GM21526 (cell line): ENCODE measurements at regions not wholly inside any gene's neighbourhood (a gene's known extent, or its start where the extent isn't known, plus 50 kb on each side); places are given as distances from the start of the nearest gene placed in this dataset.

Experiments
- ATAC-seq: cut with Tn5 transposase; IDR thresholded peaks from one replicate; pipeline ENCODE4 v1.9.1; 2021; ENCODE audit warnings: moderate library complexity; ENCODE audit not compliant: unreplicated experiment, low FRiP score

- no peak for ATAC-seq
These were observed 694.1 kb upstream of the C9orf72 start for GRCh38 chr9:28267351-28267750.

DNA sequence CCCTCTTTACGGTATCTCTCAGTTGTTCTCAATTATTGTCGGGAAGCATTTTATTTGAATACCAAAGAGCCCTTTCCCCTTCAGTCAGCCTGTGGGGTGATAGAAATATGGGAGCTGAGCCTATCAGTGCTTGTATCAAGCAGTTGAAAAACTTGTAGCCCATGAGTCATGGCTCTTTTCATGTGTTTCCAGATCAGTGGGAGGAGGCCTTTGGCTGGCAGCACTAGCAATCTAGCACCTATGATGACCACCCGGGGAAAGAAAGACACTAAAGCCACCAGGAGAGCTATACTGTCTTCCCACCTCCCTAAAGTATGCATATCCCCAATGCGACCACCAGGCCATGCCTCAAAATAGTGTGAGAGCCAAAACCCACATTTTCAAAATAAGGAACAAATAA, 696.9 kb upstream of the C9orf72 start:
- no peak for ATAC-seq

GRCh38 chr9:28272127-28272526, 698.8 kb upstream of the C9orf72 start:
- no peak for ATAC-seq

GRCh38 chr9:28287455-28287854, 714.2 kb upstream of the C9orf72 start:
- no peak for ATAC-seq

DNA sequence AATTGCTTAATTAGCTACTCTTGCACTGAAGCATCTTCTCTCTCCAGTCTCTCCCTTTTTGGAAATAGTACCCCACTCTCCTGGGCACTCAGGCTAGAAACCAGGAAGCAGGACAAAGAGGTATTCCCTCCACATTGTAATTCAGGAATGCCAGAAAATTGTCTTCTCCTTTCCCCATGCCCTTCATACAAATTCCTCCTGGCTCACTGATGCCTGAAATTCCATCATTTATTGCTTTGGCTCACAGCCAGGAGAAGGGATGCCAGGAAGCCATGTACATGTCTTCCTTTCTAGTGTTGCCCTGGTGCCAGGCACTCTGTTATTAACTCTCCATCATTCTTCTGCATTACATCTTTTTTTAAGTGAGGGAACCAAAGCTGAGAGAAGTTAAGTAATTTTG, 716.5 kb upstream of the C9orf72 start:
- no peak for ATAC-seq

- no peak for ATAC-seq
These were observed 720.2 kb upstream of the C9orf72 start for GRCh38 chr9:28293369-28294090.

- no peak for ATAC-seq
These were observed 728.0 kb upstream of the C9orf72 start for GRCh38 chr9:28301281-28301680.

- ATAC-seq = no peak
These were observed 744.5 kb upstream of the C9orf72 start for GRCh38 chr9:28317745-28318144.

- no peak for ATAC-seq
These were observed 745.2 kb upstream of the C9orf72 start for GRCh38 chr9:28318515-28318914.

- no peak for ATAC-seq
These were observed 746.7 kb upstream of the C9orf72 start for GRCh38 chr9:28319981-28320380.

DNA sequence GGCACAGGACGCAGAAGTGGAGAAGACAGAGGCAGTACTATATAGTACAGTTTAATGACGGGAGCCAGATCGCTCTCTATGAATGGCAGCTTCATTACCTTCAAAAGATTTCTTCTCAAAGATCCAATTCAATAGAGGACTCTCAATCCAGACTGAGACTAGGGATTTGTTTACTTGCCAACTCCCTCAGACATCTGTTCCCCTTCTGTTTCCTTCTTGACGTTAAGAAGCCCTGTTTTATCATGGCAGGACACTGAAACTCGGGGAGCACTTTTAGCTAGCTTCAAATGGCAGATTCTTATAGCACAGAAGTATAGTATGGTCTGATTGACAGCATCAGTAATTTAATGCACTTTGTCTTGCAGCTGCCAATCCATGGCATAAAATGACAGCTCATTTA, 747.3 kb upstream of the C9orf72 start:
- ATAC-seq = no peak

DNA sequence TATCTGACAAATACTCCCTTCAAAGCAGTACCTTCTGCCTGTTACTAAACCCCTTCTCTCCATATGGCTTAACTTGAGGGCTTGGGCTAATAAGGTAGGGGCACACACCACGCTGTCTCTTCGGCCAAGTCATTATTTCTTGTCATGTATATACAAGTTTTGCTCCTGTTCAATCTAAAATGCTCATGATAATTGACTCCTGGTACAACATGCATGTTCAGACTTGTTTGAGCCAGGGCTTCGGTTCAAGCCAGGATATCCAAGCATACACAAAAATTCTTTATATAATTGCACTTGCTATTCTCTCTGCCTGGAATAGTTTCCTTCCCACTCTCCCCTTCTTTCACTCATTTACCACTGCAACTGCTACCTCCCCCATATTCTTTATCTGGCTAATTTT, 756.0 kb upstream of the C9orf72 start:
- ATAC-seq = no peak

DNA sequence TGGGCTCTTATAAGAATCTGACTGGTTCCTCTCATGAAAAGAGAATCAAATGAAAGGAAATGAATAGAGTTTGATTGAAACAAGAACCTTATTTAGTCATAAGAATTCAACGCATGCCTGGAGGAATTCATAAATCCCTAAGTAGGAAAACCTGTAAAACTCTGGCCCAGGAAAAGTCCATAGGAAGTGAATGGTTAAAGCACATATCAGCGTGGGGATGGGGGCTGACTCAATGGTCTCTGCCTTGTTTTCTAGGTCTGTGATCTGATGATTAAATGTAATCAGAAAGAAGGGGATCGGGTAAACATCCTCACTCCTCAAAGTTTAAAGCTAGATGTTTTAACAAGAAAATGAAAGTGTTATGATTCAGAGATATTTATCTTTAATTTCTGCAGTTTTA, 759.4 kb upstream of the C9orf72 start:
- no peak for ATAC-seq

- ATAC-seq = no peak
These were observed 768.6 kb upstream of the C9orf72 start for GRCh38 chr9:28341913-28342312.

DNA sequence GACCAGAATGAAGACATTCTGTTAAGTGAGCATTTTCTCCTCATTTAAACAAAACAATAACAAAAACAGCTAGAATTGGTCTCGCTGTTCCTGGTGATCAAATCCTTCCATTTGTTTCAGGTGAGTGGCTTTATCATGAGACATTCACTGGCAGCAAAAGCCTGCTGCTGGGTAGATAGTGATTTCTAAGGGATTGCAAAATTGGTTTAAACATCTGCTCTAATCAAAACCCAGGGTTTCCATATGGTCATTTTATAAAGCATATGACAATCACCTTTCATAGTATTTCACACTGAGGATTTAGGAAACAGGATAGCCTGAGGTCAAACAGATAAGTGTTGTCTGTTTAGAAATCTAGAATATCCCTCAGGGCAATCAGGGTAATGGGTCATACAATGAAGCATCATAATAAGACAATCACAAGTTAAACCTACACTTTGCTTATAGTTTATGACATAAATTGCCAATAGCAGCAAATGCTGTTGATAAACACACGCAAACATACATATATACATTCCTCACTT, 769.6 kb upstream of the C9orf72 start:
- ATAC-seq = no peak

DNA sequence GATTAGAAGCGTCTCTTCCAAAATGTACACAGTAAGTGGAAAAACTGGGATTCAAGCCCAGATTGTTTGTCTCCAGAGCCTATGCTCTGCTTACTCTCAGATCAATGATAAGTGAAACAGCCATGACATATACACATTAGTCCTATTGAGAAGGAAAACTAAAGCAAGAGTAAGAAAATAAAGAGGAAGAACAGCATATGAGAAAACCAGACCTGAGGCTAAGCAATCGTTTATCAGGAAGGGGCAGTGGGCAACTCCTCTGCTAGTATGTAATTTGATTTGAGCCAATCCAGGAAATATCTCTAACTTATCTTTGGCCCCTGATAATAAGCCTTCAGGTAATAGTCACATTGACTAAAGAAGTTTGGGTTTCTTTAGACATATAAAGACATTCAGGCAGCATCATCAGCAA, 789.9 kb upstream of the C9orf72 start:
- no peak for ATAC-seq

GRCh38 chr9:28365020-28365640, 791.8 kb upstream of the C9orf72 start:
- ATAC-seq = no peak

DNA sequence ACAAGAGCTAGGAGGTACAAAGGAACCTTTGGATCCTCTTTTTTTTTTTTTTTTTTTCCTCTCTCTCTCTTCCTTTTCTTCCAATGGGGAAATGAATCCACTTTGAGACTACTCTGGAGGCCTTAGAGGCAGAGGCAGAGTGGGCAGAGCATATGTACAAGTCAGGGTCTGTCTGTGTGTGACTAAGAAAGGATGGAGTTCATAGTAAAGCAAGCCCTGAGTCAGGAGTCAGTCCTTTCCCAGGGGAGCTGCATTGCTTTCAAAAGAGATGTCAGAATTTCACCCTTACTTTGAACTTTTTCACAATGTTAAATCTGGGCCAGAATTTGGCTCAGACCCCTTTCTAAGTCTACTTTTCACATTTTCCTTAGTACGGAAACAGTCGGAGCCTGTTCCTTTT, 792.4 kb upstream of the C9orf72 start:
- ATAC-seq = no peak

- ATAC-seq = no peak
These were observed 805.0 kb upstream of the C9orf72 start for GRCh38 chr9:28378231-28378630.

GRCh38 chr9:28379082-28379481, 805.8 kb upstream of the C9orf72 start:
- no peak for ATAC-seq

- no peak for ATAC-seq
These were observed 816.1 kb upstream of the C9orf72 start for GRCh38 chr9:28389411-28389810.

GRCh38 chr9:28394774-28395173, 821.5 kb upstream of the C9orf72 start:
- no peak for ATAC-seq
